ENCODE measurements at regions not wholly inside any gene's neighbourhood (a gene's known extent, or its start where the extent isn't known, plus 50 kb on each side); places are given as distances from the start of the nearest gene placed in this dataset.

DNA sequence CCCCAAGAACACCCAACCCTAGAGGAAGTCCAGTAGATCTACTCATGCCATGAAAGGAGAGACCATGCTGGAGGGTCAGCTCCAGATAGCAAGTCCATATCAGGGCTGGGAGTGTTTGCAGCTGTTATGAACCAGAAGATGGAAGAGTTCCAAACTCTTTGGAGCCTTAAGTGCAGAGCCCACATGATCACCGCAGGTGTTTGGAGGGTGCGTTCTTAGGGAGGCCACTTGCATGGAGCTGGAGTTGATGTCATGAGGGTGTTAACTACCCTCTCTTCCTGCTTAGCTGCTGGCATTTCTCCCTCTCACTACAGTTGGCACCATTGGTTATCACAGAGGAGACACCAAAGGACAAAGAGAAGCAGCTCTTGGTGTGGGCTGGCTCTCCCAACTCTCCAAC lies 616.9 kb downstream of the AJAP1 start:
- TF ChIP-seq EP300 (conservative IDR thresholded peaks at IDR 0.05; ENCODE audit: poor library complexity, severe bottlenecking) (no peak), EZH2 (IDR thresholded peaks at IDR 0.05; ENCODE audit: borderline replicate concordance, insufficient read depth, low read length, poor library complexity, severe bottlenecking) (no peak), POLR2AphosphoS5 (IDR thresholded peaks at IDR 0.05) (no peak), SMC3 (conservative IDR thresholded peaks at IDR 0.05; ENCODE audit: poor library complexity) (no peak), CTCF (IDR thresholded peaks at IDR 0.05; ENCODE audit: poor library complexity, severe bottlenecking) (no peak), MXI1 (conservative IDR thresholded peaks at IDR 0.05; ENCODE audit: poor library complexity, severe bottlenecking) (no peak), TAF1 (IDR thresholded peaks at IDR 0.05; ENCODE audit: low read depth) (no peak), REST (IDR thresholded peaks at IDR 0.05; ENCODE audit: borderline replicate concordance) (no peak), RAD21 (conservative IDR thresholded peaks at IDR 0.05) (no peak)
- H3K9me3 ChIP-seq (ENCODE audit: low read length): no peaks in the 10 kb centered on the region
- no peak overlapping the region for H3K27ac ChIP-seq (ENCODE audit: low read length)

DNA sequence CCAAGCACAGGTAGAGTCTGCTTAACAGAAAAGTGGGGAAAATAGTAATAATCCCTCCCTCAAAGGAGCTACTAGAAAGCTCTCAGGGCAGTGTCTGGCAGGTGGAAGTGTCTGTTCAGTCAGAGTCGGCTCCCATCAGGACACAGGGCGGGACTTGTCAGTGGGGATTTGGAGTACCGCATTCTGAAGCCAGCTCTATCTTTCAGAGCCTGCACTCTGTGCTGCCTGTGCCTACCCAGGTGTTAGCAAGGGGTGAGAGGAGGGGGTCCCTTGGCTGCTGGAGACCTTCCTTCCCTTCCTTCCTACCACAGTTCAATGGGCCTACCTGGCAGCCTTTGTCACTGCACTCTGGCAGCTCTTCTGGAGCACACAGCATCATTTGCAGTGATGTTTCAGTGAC lies 615.5 kb downstream of the AJAP1 start:
- TF ChIP-seq POLR2AphosphoS5 (IDR thresholded peaks at IDR 0.05): no peak
- no peak for TF ChIP-seq RAD21 (conservative IDR thresholded peaks at IDR 0.05)
- no peak for TF ChIP-seq SMC3 (conservative IDR thresholded peaks at IDR 0.05; ENCODE audit: poor library complexity)
- no peak for TF ChIP-seq TAF1 (IDR thresholded peaks at IDR 0.05; ENCODE audit: low read depth)
- no peak for TF ChIP-seq REST (IDR thresholded peaks at IDR 0.05; ENCODE audit: borderline replicate concordance)
- TF ChIP-seq CTCF (IDR thresholded peaks at IDR 0.05; ENCODE audit: poor library complexity, severe bottlenecking): no peak
- TF ChIP-seq MXI1 (conservative IDR thresholded peaks at IDR 0.05; ENCODE audit: poor library complexity, severe bottlenecking): no peak
- no peak for TF ChIP-seq EZH2 (IDR thresholded peaks at IDR 0.05; ENCODE audit: borderline replicate concordance, insufficient read depth, low read length, poor library complexity, severe bottlenecking)
- no peak for TF ChIP-seq EP300 (conservative IDR thresholded peaks at IDR 0.05; ENCODE audit: poor library complexity, severe bottlenecking)
- Histone ChIP-seq H3K4me2 (ENCODE audit: low read length) (no peak overlapping the region), H3K27me3 (ENCODE audit: insufficient read depth, low read depth, low read length) (no peaks in the 10 kb centered on the region), H3K36me3 (ENCODE audit: insufficient read depth, low read length) (no peaks in the 10 kb centered on the region), H3K9me2 (ENCODE audit: insufficient read depth, low read length) (no peaks in the 10 kb centered on the region), H4K20me1 (ENCODE audit: insufficient read depth) (no peaks in the 10 kb centered on the region), H3F3A (ENCODE audit: insufficient read depth, low read length, poor library complexity, severe bottlenecking) (no peaks in the 10 kb centered on the region), H3K4me3 (ENCODE audit: low read length) (no peak overlapping the region), H3K79me2 (replicated peaks; ENCODE audit: insufficient read depth, low read length) (no peaks in the 10 kb centered on the region), H2AFZ (ENCODE audit: low read depth, low read length) (no peak overlapping the region), H3K27ac (ENCODE audit: low read length) (no peak overlapping the region), H3K9me3 (ENCODE audit: low read length) (no peaks in the 10 kb centered on the region), H3K9ac (ENCODE audit: low read length) (no peak overlapping the region)

More for the DNA sequence above, 616.9 kb downstream of the AJAP1 start:
- Histone ChIP-seq H3K4me2 (ENCODE audit: low read length) (no peak overlapping the region), H2AFZ (ENCODE audit: low read depth, low read length) (no peak overlapping the region), H3K9me2 (ENCODE audit: insufficient read depth, low read length) (no peaks in the 10 kb centered on the region), H3K9ac (ENCODE audit: low read length) (no peak overlapping the region), H3K27me3 (ENCODE audit: insufficient read depth, low read depth, low read length) (no peaks in the 10 kb centered on the region), H3K4me3 (ENCODE audit: low read length) (no peak overlapping the region), H3K79me2 (replicated peaks; ENCODE audit: insufficient read depth, low read length) (no peaks in the 10 kb centered on the region), H3F3A (ENCODE audit: insufficient read depth, low read length, poor library complexity, severe bottlenecking) (no peaks in the 10 kb centered on the region), H3K36me3 (ENCODE audit: insufficient read depth, low read length) (no peaks in the 10 kb centered on the region), H4K20me1 (ENCODE audit: insufficient read depth) (no peaks in the 10 kb centered on the region)
